Hematopoietic multipotent progenitor cell treated with erythropoietin and hydrocortisone succinate and interleukin-3 and kit ligand, for 8 days (in vitro differentiated cells): ENCODE measurements at regions not wholly inside any gene's neighbourhood (a gene's known extent, or its start where the extent isn't known, plus 50 kb on each side); places are given as distances from the start of the nearest gene placed in this dataset.
"Not testable (repeated sequence)": the region's sequence is repeated elsewhere in the genome, so short reads cannot be mapped to it uniquely, and the experiment has no call there.

Experiments
- DNase-seq: peaks from one replicate; pipeline ENCODE4 v3.0.0-alpha.2; 2015

DNA sequence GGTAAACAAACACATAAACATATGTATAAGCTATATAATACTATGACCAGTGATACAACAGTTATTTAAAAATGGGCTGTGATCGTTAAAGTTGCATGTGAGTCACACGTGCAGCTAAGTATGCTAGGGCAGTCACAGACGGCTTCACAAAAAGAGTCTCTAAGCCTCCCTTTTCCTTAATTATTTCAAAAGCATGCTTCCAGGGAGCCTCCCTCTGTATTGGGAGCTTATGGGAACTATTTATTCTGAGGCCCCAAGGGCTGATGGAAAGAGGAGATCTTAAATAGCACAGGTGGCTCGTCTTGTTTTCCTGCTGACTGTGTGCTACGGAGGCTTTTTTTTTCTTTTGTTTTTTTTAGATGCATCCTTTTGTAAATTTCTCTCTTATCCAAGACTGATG lies 94.3 kb downstream of the ADCYAP1 start:
- DNase-seq = no peak

DNA sequence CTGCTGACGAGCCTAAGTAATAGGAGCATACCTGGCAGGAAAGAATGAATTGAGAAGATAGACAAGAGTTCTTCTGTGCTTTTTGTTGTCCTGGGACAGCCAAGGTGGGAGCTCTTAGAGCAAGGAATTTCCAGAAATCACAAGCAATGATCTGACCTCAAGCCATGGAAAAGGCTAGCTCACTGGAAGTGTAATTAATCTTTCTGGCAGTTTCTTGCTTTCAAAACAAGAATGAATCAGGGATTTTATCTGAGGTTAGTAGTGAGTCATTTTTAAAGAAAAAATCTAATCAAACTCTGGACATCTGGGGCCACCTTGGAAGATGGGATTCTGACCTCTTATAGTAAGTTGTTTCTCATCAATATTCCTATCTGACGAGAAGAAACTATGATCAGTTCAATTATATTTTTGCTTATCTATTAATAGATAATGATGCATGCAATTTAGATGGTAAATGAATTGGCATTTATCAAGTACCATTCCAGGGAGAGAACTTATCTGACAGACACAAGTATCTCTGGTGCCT lies 98.0 kb downstream of the ADCYAP1 start:
- DNase-seq = no peak

DNA sequence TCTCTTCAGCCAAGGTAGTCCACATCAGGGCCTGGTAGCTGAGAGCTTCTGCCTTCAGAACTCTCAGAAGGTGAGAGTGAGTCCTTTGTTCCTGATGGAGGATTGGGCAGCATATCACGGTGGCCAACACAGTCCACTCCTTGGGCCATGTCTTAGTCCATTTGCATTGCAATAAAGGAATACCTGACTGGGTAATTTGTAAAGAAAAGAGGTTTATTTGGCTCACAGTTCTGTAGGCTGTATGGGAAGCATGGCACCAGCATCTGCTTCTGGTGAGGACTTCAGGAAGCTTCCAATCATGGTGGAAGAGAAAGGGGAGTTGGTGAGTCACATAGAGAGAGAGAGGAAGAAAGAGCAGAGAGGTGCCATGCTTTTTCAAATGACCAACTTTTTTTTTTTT lies 98.8 kb downstream of the ADCYAP1 start:
- DNase-seq = no peak

DNA sequence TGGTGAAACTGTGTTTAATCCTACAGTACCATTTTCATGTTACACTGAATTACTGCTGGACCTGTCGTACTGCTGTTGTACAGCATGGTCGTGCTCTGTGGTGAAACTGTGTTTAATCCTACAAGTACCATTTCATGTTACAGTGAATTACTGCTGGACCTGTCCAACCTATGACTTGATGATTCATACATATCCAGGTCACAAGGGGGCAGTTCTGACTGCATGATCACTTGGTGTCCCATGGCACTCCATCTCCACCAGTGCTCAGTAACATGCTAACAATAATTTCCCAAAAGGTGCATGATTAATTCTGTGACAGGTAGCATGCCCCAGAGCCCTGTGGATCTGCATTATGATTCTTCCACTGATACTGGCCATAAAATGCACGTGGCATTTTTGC lies 101.6 kb downstream of the ADCYAP1 start:
- DNase-seq = no peak

DNA sequence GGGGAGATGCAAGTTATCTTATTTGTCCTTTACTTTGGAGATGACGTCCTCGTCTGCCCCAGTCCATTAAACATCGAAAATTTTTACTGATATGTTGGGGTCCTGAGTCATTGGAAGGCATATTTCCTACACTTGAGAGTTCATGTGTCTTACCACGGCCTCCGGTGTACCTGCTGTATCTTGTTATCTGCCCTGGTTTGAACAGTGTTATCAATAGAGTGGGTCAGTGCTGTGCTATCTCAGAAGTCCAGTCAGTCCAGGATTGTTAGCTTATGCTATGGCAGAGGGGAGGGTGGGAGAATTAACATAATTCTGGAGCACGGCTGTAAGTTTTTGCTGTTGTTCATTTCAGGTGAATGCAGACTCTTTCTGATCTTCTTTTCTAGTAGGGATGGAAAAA lies 102.3 kb downstream of the ADCYAP1 start:
- DNase-seq = no peak

DNA sequence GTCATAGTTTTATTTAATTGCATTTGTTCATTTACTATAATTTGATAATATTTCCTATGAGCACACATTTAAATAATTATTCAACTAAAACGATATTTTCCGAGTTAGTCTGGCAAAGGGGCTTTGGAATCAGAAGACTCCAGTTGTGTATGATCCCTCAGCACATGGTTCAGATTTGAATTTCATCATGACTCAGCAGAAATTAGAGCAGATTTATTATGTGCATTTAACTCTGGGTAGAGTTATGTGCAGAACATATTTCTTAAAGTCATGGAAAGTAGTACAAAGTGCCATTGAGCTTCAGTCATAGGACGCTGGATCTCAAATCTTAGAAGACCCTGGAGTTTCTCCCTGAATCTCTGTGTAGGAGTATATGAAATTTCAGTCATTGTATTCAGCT lies 106.7 kb downstream of the ADCYAP1 start:
- no peak for DNase-seq

DNA sequence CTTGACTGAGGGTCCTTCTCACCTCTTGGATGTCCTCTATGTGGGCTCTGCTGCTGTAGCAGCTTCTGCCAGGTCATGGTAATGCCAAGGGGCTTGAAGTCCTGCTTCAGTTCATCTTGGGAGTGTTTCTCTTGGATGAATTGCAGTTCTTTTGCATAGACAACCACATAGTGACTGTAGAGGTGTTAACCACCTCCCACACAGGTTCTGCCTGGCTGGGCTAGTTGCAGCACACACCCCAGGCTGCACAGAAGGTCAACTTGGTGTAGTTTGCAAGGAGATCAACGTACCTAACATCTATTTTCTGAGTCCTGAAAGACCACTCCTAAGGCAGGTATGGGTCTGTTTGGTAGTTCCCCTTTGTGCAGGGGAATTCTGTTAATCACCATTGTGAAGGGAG lies 108.1 kb downstream of the ADCYAP1 start:
- DNase-seq = no peak

DNA sequence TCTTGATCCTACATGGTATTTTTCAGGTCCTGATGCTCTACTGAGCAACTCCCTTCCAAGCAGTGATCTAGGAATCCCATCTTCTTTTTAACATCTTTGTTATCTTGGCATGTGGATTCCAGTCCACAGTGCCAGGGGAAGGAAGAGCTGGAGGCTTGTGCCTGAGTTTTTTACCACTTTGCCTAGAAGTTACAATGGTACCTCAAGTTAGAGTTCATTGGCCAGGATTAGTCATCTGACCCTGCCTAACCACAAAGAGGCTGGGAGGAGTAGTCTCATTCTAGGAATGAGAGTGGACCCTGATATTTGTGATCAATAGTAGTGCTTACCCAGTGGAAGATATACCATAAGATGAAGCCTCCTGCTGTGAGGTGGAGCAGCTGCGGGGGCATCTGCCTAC lies 109.3 kb downstream of the ADCYAP1 start:
- no peak for DNase-seq

DNA sequence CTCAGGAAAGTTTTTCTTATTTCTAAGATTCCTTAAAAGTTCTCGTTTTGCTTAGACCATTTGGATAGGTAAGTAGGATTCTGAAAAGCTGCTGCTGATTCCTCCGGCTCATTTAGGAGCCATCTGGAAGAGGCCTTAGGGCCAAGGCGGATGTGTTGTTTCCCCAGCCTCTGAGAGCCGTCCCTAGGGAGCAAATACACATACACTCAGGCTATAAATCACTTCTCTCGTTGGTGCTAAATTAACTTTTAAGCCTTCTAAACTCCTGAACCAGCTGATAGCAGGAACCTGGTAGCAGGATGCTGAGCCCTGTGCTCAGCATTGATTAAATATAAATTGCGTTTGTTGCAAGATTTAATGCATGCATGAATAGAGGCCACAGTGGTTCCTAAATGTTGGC lies 109.8 kb downstream of the ADCYAP1 start:
- no peak for DNase-seq

DNA sequence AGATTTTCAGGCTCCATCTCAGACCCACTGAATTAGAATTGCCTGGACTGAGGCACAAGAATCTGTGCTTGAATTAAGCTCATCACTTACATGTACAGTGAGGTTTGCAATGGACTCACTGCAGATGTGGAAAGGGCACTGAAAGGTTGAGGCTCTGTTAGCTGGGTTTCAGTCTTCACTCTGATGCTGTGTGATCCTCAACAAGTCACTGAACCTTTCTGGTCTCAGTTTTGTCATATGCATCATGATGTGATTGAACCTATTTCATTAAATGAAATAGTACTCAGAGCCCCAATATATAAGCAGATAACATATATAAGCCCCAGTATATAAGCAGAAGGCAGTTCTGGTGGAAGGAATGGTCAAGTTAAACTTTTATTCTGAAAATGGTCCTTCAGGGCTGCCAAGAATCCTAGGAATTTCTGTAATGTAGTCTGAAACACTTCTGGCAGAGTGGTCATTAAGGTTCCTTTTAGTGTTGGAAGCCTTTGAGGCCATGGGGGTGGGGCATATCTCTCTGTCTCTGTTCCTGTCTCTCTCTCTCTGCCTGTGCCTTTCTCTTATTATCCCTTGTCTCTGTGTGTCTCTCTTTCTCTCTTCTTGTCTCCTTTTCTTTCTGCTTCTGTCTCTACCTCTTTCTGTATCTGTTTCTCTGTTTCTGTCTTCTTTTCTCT lies 110.4 kb downstream of the ADCYAP1 start:
- no peak for DNase-seq

DNA sequence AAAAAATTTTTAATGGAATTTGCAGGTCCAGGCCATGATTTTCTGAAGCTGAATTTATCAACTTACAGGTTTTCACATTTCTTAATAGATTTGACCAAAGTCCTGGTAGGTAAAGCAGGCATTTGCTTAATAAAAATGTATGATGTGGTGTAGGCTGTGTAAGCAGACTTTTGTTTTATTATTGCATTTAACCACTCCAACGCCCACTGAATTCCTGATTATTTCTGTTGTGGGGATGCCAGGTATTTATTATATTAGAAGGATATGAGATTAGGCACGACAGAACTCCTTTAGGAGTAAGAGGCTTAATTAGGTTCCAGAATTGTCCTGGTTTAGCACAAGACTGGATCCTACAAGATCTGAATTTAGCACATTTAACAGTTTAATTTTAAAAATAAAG lies 111.1 kb downstream of the ADCYAP1 start:
- DNase-seq = no peak

DNA sequence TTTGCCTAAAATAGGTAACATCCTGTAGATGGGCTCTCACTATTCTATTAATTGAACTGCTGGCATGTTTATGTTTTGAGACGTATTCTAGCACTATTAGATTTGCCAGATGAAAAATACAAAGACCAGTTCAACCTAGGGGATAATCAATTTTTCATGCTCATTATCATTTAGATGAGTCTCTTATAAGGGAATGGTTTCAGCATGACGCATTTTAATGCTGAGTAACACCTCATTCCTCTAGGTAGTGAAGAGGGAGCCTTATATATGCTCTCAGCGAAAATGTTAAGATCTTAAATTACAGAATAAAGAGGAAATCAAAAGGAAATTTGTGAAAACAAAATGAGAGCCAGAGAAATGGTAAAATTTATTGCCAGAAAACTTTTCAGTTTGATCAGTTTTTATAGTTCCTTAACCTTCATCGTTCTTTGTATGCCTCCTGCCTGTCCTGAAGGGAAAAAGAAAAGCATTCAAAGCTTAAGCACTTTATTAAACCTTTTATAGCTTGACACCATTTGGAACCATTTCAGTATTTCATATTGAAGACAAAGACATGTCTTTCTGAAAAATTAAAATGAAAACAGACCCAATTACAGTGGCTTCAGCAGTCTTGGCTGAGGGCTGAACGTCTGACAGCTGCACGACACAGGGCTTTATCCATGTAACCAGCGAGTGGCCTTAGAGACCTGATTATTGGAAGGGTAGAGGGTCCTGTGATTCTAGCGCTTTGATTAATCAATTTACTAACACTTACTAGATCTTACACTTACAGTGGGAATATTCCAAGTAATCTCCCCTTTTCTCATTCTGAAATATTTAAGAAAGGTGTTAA lies 112.8 kb downstream of the ADCYAP1 start:
- no peak for DNase-seq

DNA sequence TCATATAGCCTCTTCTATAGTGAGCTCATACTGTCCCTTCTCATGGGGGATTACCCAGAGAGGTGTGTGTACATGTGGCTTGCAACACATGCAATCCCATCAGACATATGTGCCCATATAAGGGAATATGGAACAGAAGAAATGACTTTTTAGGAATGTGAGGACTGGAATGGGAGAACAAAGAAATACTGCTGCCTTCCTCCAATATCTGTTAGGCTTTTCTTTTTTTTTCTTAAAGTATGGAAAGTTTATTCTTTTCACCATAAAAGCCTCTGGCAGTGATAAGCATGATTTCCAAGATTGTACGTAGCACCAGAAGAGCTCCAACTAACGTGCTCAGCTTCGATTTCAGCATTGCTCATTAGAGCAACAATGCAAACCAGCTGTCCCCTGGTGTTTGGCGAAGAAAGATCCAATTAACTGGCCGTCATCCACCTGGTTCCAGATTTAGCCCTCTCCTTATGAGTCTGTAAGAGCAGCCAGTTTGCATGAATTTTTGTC lies 113.6 kb downstream of the ADCYAP1 start:
- DNase-seq = no peak

DNA sequence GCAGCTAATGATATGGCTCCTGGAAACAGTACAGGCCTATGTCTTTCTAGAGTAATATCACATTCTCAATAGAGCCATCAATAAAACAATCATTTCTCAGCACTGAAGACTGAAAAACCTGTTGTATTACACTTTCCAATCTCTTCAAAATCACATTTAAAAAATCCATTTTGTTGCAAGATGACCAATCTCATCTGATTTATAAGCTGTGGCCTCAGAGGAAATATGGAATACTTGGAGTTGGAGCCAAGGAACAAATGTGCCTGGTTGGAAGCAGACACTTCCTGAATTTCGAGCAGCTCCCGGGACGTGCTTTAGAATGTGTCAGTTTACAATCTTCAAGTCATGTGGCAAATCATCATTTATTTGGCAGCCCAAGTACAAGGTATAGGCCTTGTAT lies 114.5 kb downstream of the ADCYAP1 start:
- no peak for DNase-seq

DNA sequence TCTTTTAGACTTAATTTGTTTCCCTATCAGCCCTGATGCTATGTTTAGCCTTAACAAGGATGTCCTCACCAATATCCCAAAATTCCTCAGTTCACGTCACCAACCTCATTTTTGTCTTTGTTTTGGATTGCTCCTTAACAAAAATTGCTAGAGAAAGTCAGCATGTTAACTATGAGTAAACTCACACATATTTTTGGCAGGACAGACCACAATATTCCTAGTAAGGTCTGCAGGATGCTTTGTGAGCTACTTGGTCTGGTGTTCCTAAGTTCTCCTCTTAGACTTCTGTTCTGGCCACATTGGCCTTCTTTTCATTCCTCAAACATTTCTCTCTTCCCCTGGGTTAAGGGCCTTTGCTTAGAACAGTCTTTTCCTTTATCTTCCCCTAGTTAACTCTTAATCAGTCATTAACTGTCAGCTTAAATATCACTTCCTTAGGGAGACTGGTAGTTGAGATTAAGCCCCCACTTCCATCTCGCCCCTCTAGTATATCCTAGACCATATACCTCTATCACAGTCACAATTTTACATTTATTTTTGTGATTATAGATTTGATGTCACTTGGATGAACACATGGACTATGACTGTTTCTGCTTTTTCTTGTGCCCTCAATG lies 116.2 kb downstream of the ADCYAP1 start:
- no peak for DNase-seq

DNA sequence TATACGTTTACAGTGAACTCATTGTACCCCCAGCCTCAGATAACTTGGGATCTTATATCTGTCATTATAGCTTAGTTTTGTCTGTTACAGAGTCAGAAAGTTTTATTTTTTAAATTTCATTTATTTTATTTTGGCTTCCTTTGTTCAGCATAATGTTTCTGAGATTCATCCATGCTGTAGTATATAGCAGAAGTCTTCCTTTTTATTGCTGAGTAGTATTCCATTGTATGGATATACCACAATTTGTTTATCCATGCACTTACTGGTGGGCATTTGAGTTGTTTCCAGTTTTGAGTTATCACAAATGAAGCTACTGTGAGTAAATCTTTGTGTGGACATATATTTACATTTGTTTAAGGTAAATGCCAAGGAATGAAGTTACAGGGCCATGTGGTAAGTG lies 122.3 kb downstream of the ADCYAP1 start:
- DNase-seq = no peak

DNA sequence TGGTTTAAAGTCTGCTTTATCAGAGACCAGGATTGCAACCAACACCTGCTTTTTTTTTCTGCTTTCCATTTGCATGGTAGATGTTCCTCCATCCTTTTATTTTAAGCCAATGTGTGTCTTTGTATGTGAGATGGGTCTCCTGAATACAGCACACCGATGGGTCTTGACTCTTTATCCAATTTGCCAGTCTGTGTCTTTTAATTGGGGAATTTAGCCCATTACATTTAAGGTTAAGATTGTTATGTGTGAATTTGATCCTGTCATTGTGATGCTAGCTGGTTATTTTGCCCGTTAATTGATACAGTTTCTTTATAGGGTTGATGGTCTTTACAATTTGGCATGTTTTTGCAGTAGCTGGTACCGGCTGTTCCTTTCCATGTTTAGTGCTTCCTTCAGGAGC lies 128.4 kb downstream of the ADCYAP1 start:
- not testable (repeated sequence) for DNase-seq

DNA sequence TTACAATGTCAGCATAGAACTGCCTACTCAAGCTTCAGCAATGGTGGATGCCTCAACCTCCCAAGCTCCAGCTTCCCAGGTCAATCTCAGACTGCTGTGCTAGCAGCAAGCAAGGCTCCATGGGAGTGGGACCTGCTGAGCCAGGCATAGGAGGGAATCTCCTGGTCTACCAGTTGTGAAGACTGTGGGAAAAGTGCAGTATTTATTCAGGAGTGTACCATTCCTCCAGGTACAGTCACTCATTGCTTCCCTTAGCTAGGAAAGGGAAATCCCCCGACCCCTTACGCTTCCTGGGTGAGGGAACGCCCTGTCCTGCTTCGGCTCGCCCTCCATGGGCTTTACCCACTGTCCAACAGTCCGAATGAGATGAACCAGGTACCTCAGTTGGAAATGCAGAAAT lies 130.3 kb downstream of the ADCYAP1 start:
- no peak for DNase-seq

DNA sequence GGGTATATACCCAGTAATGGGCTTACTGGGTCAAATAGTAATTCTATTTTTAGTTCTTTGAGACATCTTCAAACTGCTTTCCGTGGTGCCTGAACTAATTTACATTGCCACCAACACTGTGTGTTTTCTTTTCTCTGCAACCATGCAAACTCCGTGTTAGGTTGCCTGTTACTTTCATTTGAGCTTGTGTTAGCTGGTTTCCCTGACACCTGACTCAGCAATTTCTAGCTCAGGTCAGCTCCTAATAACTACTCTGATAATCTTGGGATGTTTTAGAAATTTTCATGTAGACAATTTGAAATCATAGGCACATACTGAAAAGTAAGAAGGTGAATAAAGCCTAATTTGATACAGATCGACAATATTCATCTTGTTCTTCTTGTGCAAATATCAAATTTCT lies 132.3 kb downstream of the ADCYAP1 start:
- no peak for DNase-seq

DNA sequence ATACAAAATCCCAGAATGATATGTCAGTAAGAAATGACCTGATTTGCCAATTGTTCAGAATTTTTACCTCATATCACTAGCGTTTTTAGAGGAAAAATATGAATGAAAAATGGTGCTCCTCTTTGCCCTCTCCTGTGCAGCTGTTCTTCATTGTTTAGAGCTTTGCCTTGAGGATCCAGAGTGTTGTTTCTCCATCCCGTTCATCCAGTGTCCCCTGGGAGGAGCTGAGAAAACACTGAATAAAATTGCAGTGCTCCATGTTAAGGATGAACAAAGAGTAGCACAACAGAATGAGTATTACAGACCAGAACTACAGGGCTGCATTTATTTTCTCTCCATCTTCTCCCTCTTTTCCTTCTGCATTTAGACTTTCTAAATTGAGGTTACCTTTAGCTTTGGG lies 133.1 kb downstream of the ADCYAP1 start:
- DNase-seq = no peak

DNA sequence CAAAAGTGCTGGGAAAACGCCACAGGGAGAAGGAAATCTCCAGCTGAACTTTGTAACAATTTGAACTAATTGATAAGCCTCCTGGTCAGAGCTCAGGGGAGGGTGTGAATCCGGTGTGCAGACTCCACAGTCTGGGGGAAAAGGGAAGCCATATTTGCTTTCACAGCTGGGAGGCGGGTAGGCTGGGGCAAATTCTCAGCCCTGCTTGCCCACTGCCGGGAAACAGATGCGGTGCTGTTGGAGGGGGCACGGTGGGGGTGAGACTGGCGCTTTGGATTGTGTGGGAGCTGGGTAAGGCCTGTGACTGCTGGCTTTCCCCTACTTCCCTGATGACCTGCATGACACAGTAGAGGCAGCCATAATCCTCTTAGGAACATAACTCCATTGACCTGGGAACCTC lies 134.8 kb downstream of the ADCYAP1 start:
- no peak for DNase-seq

DNA sequence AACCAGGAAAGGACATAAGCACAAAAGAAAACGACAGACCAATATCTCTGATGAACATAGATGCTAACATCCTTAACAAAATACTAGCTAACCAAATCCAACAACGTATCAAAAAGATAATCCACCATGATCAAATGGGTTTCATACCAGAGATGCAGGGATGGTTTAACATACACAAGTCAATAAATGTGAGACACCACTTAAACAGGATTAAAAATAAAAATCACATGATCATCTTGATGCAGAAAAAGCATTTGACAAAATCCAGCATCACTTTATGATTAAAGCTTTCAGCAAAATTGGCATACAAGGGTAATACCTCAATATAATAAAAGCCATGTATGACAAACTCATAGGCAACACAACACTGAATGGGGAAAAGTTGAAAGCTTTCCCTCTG lies 138.4 kb downstream of the ADCYAP1 start:
- DNase-seq = not testable (repeated sequence)

DNA sequence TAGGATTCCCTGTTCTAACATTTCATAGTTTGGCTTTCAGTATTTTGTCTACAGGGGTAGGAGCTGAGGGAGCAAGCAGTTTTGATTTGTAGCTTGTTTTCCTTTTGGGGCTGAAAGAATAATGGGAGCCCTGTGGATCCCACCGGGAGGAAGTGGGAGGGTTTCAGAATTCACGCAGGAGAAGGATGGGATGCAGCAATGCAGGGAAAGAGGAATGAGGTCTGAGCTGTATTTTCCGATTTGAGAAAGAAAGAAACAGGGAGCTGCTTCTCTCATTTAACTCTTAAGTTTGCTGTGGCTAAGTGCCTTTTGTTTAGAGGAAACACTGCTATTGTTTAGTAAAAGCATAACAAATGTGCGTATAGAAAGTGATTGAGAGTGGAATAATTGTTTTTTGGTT lies 141.0 kb downstream of the ADCYAP1 start:
- DNase-seq = no peak

DNA sequence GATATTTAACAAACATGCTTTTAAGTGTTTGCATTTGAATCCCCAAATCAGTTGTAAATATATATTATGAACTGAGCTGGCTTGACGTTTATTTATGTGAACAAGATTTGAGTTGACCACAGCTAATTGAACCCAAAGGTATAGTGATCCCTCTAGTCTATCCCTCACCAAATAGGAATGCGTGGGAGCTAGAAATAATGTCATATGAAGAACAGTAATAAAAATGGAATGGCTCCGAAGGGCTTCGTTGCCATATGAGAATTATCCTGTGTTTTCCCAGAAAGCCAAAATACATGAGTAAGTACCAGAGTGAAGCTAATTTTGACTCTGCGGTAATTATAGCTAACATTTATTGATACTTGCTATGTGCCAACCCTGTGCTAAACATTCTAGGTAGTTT lies 142.7 kb downstream of the ADCYAP1 start:
- DNase-seq = no peak
